Activated effector memory CD4-positive, alpha-beta T cell treated with anti-CD3 and anti-CD28 coated beads, Interleukin-2, amount 50 U/mL, for 16 hours (primary cell): ENCODE measurements at regions not wholly inside any gene's neighbourhood (a gene's known extent, or its start where the extent isn't known, plus 50 kb on each side); places are given as distances from the start of the nearest gene placed in this dataset.

Source experiments
- DNase-seq: peaks from one replicate; pipeline ENCODE4 v3.0.0-alpha.2; 2020

- DNase-seq: no peak
Measured at GRCh38 chr13:76795701-76796695, 90.2 kb downstream of the KCTD12 start.

DNA sequence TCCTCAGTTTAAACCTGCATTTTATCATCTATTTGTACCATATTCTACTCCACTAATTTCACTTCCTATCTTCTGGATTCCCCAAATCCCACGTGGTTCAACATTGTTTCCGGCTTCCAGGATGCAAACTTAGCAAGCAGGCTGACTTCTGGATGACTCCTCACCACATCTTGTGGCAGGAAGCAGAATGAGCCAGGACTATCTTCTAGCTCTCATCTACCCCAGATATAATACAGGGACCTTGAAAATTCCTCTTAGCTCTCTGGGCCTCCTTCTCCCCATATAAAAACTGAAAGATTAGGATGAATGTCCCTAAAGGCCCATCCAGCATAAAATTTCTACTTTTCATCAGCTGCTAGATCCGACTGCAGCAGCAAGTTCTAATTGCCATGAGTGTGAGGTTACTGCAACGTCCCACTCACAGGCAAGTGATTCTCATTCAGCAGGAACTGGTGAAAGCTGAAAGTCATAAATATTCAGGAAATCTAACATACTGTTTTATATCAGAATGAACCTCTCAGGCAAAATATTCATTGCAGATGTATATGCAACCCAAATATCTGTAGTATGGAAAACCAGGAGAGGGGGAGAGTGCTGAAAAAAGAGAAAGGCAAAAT, 93.4 kb downstream of the KCTD12 start:
- no peak for DNase-seq

GRCh38 chr13:76790980-76791819, 95.0 kb downstream of the KCTD12 start:
- DNase-seq: no peak

- no peak for DNase-seq
Measured at GRCh38 chr13:76790526-76790925, 95.7 kb downstream of the KCTD12 start.

- DNase-seq: no peak
Measured at GRCh38 chr13:76783798-76784197, 102.4 kb downstream of the KCTD12 start.

DNA sequence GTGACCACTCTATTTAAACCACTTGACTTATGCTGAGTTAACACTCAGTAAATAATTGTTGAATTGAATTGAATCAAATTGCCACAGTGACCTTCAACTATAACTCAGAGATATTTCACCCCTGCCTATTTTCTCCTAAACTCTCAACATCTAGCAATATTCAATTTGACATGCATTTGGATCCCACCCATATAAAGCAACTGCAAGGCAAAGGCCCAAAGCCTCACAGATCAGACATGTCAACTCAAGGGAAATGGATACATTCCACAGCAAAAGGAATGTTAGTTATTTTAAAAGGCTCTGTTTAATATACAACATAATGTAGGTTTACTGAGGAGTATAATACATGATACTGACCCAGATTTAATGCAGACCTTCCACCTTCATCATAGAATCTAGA, 107.4 kb downstream of the KCTD12 start:
- DNase-seq: no peak

- DNase-seq: no peak
Measured at GRCh38 chr13:76777096-76777495, 109.1 kb downstream of the KCTD12 start.

DNA sequence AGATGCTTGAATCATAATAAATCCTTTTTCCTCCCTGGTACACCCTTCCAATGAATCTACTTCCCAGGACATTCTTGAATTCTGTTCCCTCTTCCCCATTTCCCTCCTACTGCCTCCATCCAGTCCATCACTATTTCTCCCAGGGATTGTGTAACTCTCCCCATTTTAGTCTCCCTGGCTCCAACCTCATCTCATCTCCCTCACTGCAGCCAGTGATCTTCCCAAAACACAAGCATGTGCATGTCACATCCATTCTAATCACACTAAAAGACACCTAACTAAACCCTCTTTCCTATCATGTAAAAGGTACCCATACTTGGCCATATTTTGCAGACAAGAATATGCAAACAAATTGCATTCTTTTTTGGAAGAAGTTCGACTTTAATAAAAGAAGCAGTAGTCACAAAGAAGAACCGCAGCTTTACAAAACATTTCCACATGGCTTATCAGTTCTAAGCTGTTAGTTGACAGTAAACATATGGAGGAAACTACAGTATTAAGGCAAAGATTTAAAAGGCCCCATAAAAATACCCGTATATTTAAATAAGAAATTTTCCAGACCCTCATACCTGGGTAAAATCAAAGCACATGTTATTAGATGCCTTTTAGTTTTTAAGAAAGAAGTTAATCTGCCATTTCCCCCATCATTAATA, 111.0 kb downstream of the KCTD12 start:
- DNase-seq: no peak

- no peak for DNase-seq
Measured at GRCh38 chr13:76773448-76774094, 112.6 kb downstream of the KCTD12 start.

GRCh38 chr13:76772241-76772640, 114.0 kb downstream of the KCTD12 start:
- DNase-seq: no peak

GRCh38 chr13:76769271-76769791, 116.9 kb downstream of the KCTD12 start:
- DNase-seq: no peak

GRCh38 chr13:76768384-76768783, 117.8 kb downstream of the KCTD12 start:
- no peak for DNase-seq

DNA sequence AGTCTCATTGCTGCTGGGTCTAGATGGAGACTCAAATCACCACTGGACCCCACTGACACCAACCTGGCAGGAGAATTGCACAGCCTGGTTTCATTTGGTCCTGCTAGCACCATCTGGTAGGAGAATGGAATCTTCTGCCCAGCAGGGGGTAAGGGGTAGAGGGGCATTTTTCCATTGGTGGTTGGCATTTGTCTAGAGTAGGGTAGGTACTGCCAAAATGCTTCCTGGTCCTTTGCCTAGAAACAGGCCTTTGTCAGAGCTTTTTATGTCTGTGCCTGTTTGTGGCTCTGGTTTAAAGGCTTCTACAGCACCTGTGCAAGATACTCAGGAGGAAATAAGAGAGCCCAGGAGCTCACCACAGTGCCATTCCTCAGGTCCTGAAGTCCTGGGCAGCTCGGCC, 121.3 kb downstream of the KCTD12 start:
- no peak for DNase-seq

DNA sequence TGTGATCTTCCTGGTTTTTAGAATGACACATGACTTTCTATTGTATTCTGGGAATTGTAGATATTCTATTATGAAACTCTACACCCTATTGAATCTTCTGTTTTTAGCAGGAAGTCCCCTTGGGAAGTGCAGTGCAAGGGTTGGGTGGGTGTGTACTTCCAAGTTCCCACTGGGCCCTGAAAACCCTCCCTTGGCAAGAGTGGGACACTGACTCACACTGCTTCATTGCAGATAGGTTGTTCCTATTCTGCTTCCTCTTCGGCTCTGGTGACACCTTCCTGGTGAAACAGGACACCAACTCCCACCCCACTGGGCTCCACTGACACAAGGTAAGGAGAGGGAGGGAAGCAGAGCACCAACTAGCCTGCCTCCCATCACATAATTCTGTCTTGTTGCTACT, 121.8 kb downstream of the KCTD12 start:
- no peak for DNase-seq

DNA sequence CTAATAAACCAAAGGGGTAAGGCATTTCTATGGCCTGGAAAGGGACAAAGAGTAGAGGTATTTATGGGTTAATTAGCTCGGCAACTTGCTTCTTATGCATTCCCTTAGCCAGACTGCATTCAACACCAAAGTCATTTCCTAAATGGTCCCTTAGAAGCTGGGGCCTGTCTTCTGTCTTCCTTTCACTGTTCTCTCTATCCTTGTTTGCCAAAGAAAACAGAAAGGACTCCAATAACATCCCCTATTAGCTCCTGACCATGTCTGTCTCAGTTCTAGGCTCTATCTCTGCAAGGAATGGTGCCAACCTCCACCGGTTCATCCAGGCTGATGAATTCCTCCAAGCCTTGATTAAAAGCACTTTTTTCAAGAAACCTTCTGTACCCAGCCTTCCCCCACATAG, 123.5 kb downstream of the KCTD12 start:
- no peak for DNase-seq

DNA sequence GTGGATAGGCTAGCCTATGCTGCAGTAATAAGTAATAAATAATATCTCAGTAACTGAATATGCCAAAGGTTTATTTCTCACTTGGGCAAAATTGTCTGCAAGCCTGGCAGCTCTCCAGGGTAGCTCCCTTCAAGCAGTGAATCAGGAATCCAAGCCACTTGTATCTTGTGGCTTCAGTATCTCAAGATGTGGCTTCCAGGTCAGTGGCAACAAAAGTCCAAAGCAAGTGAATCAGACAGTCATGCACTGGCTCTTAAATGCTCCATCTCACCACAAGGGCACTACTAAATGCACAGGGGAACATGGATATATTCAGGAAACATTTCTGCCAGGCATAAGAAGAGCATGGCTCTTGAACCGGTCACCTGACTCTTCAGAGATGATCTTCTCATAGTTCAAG, 126.3 kb downstream of the KCTD12 start:
- no peak for DNase-seq

GRCh38 chr13:76758738-76759137, 127.5 kb downstream of the KCTD12 start:
- DNase-seq: no peak

- DNase-seq: no peak
Measured at GRCh38 chr13:76758257-76758656, 127.9 kb downstream of the KCTD12 start.

GRCh38 chr13:76756451-76756850, 129.8 kb downstream of the KCTD12 start:
- DNase-seq: no peak

GRCh38 chr13:76754414-76754813, 131.8 kb downstream of the KCTD12 start:
- DNase-seq: no peak

DNA sequence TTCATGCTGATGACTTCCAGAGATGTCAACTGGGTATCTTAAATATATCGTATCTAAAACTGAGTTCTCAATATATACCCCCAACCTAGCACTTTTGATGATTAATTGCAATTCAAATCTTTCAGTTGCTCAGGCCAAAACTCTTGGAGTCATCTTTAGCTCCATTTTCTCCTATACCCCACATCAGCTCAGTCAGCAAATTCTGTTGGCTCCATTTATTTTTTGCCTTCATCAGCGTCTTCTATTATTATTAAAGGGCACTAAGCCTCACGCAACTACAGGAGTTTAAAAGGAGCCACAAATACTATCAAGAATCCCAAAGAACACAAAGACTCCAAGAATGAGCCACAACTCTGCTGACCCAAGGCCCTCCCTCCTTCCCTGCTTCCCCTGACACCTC, 134.9 kb downstream of the KCTD12 start:
- DNase-seq: no peak

GRCh38 chr13:76750126-76750525, 136.1 kb downstream of the KCTD12 start:
- no peak for DNase-seq
